HG03066 (cell line): ENCODE measurements at regions not wholly inside any gene's neighbourhood (a gene's known extent, or its start where the extent isn't known, plus 50 kb on each side); places are given as distances from the start of the nearest gene placed in this dataset.
"Not testable (repeated sequence)": the region's sequence is repeated elsewhere in the genome, so short reads cannot be mapped to it uniquely, and the experiment has no call there.

Experiments
- ATAC-seq: cut with Tn5 transposase; IDR thresholded peaks from one replicate; pipeline ENCODE4 v1.9.1; 2021; ENCODE audit warnings: low read depth; ENCODE audit not compliant: unreplicated experiment

GRCh38 chr2:153420394-153420793 is 58.2 kb downstream of the RPRM start:
- ATAC-seq, result no peak

- no peak for ATAC-seq
These were observed 61.5 kb downstream of the RPRM start for GRCh38 chr2:153417077-153417476.

- ATAC-seq, result no peak
These were observed 62.5 kb downstream of the RPRM start for GRCh38 chr2:153416071-153416470.

- ATAC-seq, result no peak
These were observed 69.7 kb downstream of the RPRM start for GRCh38 chr2:153408710-153409385.

- ATAC-seq, result no peak
These were observed 73.4 kb downstream of the RPRM start for GRCh38 chr2:153405196-153405595.

GRCh38 chr2:153404792-153405191 is 73.8 kb downstream of the RPRM start:
- ATAC-seq, result no peak

- ATAC-seq, result no peak
These were observed 74.6 kb downstream of the RPRM start for GRCh38 chr2:153403940-153404339.

- not testable (repeated sequence) for ATAC-seq
These were observed 75.2 kb downstream of the RPRM start for GRCh38 chr2:153403352-153403751.

GRCh38 chr2:153394686-153395085 is 83.9 kb downstream of the RPRM start:
- no peak for ATAC-seq

- ATAC-seq, result no peak
These were observed 84.3 kb downstream of the RPRM start for GRCh38 chr2:153394247-153394646.

GRCh38 chr2:153393518-153393917 is 85.0 kb downstream of the RPRM start:
- ATAC-seq, result no peak

- ATAC-seq, result no peak
These were observed 87.4 kb downstream of the RPRM start for GRCh38 chr2:153391131-153391530.

GRCh38 chr2:153388246-153388645 is 90.3 kb downstream of the RPRM start:
- ATAC-seq, result no peak

- ATAC-seq, result no peak
These were observed 91.4 kb downstream of the RPRM start for GRCh38 chr2:153387203-153387602.

GRCh38 chr2:153386481-153386897 is 92.1 kb downstream of the RPRM start:
- no peak for ATAC-seq

- no peak for ATAC-seq
These were observed 104.9 kb downstream of the RPRM start for GRCh38 chr2:153373510-153374279.

GRCh38 chr2:153360239-153360638 is 118.3 kb downstream of the RPRM start:
- ATAC-seq, result no peak

GRCh38 chr2:153354377-153354776 is 124.2 kb downstream of the RPRM start:
- no peak for ATAC-seq

- ATAC-seq, result no peak
These were observed 129.0 kb downstream of the RPRM start for GRCh38 chr2:153349603-153350002.

GRCh38 chr2:153347818-153348495 is 130.6 kb downstream of the RPRM start:
- no peak for ATAC-seq

- no peak for ATAC-seq
These were observed 157.7 kb downstream of the RPRM start for GRCh38 chr2:153320879-153321278.

GRCh38 chr2:153311432-153311831 is 167.1 kb downstream of the RPRM start:
- ATAC-seq, result no peak
